ENCODE measurements at regions not wholly inside any gene's neighbourhood (a gene's known extent, or its start where the extent isn't known, plus 50 kb on each side); places are given as distances from the start of the nearest gene placed in this dataset.

DNA sequence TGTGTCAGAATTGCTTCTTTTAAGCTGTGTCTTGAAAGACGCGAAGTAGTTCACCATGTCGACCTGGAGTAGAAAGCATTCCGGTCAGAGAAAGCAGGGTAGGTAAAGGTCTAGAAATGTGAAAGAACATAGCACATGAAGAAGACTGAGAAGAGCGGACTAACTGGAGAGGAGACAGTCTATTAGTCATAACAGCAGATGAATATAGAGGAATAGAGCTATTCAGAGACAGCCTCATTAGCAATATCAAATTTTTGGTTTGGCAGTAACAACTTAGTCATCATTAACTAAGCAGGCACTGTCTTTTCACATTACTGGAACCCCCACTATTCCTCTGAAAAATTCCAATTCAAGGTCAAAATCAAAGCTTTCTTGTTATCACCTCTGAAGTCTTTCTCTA, 678.8 kb downstream of the DIPK2A start:
- no peak overlapping the region for H4K8ac ChIP-seq (replicated peaks; ENCODE audit: insufficient read length, low read depth, low read length)
- no peak overlapping the region for H2BK12ac ChIP-seq (ENCODE audit: insufficient read length, low read depth, low read length)
- no peak overlapping the region for H2BK15ac ChIP-seq (ENCODE audit: low read depth, low read length)
- H4K5ac ChIP-seq (ENCODE audit: insufficient read length, low read depth, low read length) = no peak overlapping the region
- H2AFZ ChIP-seq (ENCODE audit: low read length) = no peak overlapping the region
- no peak overlapping the region for H3K4me2 ChIP-seq (ENCODE audit: insufficient read depth, insufficient read length, low read length)
- H3K23ac ChIP-seq (ENCODE audit: insufficient read length, low read depth, low read length) = no peak overlapping the region
- Mint-ChIP-seq H3K27me3 (ENCODE audit: low read depth) (no peaks in the 10 kb centered on the region), H3K9me3 (no peaks in the 10 kb centered on the region), H3K27ac (no peak overlapping the region), H3K4me1 (peaks cover 4 to 10% of the 10 kb centered on the region in 2 experiments; a peak in 3 of 4 replicates), H3K36me3 (ENCODE audit: insufficient read depth in 1 of 3, low read depth in 3 of 3) (no peaks in the 10 kb centered on the region), H3K4me3 (no peak overlapping the region)
- no peak overlapping the region for H3K27ac ChIP-seq (ENCODE audit: insufficient read length, low read depth, low read length)
- DNase-seq = no peak
- no peak overlapping the region for H2BK120ac ChIP-seq (ENCODE audit: low read depth, low read length, poor library complexity, severe bottlenecking)
- no peak overlapping the region for H4K91ac ChIP-seq (ENCODE audit: insufficient read length, low read depth, low read length)
- no peaks in the 10 kb centered on the region for H4K20me1 ChIP-seq (ENCODE audit: control insufficient read depth, insufficient read depth, insufficient read length)
- H3K9ac ChIP-seq (ENCODE audit: extremely low read depth, insufficient read length, low read length) = no peak overlapping the region
- H2BK5ac ChIP-seq (ENCODE audit: insufficient read length, low read length) = no peak overlapping the region
- H3K56ac ChIP-seq (ENCODE audit: insufficient read length, low read depth, low read length) = no peak overlapping the region
- H3K4me1 ChIP-seq (ENCODE audit: insufficient read depth, low read length) = no peaks in the 10 kb centered on the region
- H3K79me2 ChIP-seq (ENCODE audit: insufficient read depth, low read length) = no peaks in the 10 kb centered on the region
- no peaks in the 10 kb centered on the region for H3K9me3 ChIP-seq (ENCODE audit: control insufficient read depth, low read depth, low read length)
- H3K27me3 ChIP-seq (ENCODE audit: insufficient read depth, low read length) = no peaks in the 10 kb centered on the region
- H2AK5ac ChIP-seq (ENCODE audit: insufficient read length, low read length) = no peak overlapping the region
- H3K18ac ChIP-seq (ENCODE audit: insufficient read length, low read depth, low read length) = no peak overlapping the region
- H3K79me1 ChIP-seq (ENCODE audit: insufficient read depth, low read depth, low read length, poor library complexity, severe bottlenecking) = no peaks in the 10 kb centered on the region
- H3K14ac ChIP-seq (ENCODE audit: insufficient read depth, low read length) = no peak overlapping the region
- no peak overlapping the region for H3K4ac ChIP-seq (ENCODE audit: low read depth, low read length)
- no peak overlapping the region for H2BK20ac ChIP-seq (ENCODE audit: low read depth, low read length, poor library complexity, severe bottlenecking)
- H3T11ph ChIP-seq (ENCODE audit: low read length) = no peak overlapping the region
- WGBS (ENCODE audit: extremely low coverage, insufficient read length, low lambda C conversion rate) = no CpG with 5 or more reads among the region's 5 CpGs
- H3K23me2 ChIP-seq (ENCODE audit: insufficient read length, low read depth, low read length, poor library complexity, severe bottlenecking) = no peaks in the 10 kb centered on the region
- TF ChIP-seq, protein P1, sequence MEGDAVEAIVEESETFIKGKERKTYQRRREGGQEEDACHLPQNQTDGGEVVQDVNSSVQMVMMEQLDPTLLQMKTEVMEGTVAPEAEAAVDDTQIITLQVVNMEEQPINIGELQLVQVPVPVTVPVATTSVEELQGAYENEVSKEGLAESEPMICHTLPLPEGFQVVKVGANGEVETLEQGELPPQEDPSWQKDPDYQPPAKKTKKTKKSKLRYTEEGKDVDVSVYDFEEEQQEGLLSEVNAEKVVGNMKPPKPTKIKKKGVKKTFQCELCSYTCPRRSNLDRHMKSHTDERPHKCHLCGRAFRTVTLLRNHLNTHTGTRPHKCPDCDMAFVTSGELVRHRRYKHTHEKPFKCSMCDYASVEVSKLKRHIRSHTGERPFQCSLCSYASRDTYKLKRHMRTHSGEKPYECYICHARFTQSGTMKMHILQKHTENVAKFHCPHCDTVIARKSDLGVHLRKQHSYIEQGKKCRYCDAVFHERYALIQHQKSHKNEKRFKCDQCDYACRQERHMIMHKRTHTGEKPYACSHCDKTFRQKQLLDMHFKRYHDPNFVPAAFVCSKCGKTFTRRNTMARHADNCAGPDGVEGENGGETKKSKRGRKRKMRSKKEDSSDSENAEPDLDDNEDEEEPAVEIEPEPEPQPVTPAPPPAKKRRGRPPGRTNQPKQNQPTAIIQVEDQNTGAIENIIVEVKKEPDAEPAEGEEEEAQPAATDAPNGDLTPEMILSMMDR (conservative IDR thresholded peaks at IDR 0.05) = no peak

Data from H9 (cell line).